ENCODE measurements at regions not wholly inside any gene's neighbourhood (a gene's known extent, or its start where the extent isn't known, plus 50 kb on each side); places are given as distances from the start of the nearest gene placed in this dataset.

GRCh38 chr15:95883064-95883463 lies 447.4 kb upstream of the NR2F2 start:
- TF ChIP-seq CSDC2 (CRISPR knock-in tag; IDR thresholded peaks at IDR 0.05) (no peak), ISL1 (CRISPR knock-in tag; IDR thresholded peaks at IDR 0.05) (no peak), GLIS3 (CRISPR knock-in tag; IDR thresholded peaks at IDR 0.05) (no peak), SNAI2 (CRISPR knock-in tag; IDR thresholded peaks at IDR 0.05) (no peak), PPARA (CRISPR knock-in tag; IDR thresholded peaks at IDR 0.05; ENCODE audit: borderline replicate concordance) (no peak), ZC3H10 (CRISPR knock-in tag; IDR thresholded peaks at IDR 0.05) (no peak), ZFP30 (CRISPR knock-in tag; IDR thresholded peaks at IDR 0.05) (no peak), ZNF8 (CRISPR knock-in tag; IDR thresholded peaks at IDR 0.05) (no peak), POU6F1 (CRISPR knock-in tag; IDR thresholded peaks at IDR 0.05; ENCODE audit: borderline replicate concordance, low read depth) (no peak), PATZ1 (CRISPR knock-in tag; IDR thresholded peaks at IDR 0.05; ENCODE audit: borderline replicate concordance) (no peak), RARB (CRISPR knock-in tag; IDR thresholded peaks at IDR 0.05) (no peak), ZFP3 (CRISPR knock-in tag; IDR thresholded peaks at IDR 0.05) (no peak), ZNF565 (CRISPR knock-in tag; conservative IDR thresholded peaks at IDR 0.05; ENCODE audit: low read depth) (no peak)

Data from SK-N-SH treated with all-trans-retinoic acid at 6 μM for 48 hours (cell line).